GM19397 (cell line): ENCODE measurements at regions not wholly inside any gene's neighbourhood (a gene's known extent, or its start where the extent isn't known, plus 50 kb on each side); places are given as distances from the start of the nearest gene placed in this dataset.
"Not testable (repeated sequence)": the region's sequence is repeated elsewhere in the genome, so short reads cannot be mapped to it uniquely, and the experiment has no call there.

ENCODE experiments used
- ATAC-seq: cut with Tn5 transposase; IDR thresholded peaks from one replicate; pipeline ENCODE4 v1.9.1; 2021; ENCODE audit warnings: mild to moderate bottlenecking, moderate library complexity; ENCODE audit not compliant: unreplicated experiment

GRCh38 chr7:10401793-10402192, 571.9 kb upstream of the PHF14 start:
- no peak for ATAC-seq

GRCh38 chr7:10412422-10413019, 561.2 kb upstream of the PHF14 start:
- peak; percentile 72 for ATAC-seq

GRCh38 chr7:10418985-10419384, 554.7 kb upstream of the PHF14 start:
- ATAC-seq: no peak

DNA sequence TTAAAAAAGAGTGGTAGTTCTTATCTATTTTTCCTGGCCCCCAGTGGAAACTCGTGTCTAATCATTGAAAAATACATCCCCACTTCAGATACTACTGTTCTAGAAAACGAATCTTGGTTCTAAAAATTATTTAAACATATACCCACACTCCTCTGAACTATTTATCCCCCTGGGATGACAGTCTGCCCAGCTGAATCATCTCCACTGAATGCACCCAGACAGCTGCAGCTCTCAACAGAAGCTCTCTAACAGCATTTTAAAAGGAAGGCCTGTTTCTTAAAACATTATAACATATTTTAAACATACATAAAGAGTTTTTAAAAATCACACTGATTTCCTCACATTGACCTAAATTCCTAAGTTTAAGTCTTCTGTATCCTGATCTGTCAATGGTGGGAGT, 544.6 kb upstream of the PHF14 start:
- no peak for ATAC-seq

DNA sequence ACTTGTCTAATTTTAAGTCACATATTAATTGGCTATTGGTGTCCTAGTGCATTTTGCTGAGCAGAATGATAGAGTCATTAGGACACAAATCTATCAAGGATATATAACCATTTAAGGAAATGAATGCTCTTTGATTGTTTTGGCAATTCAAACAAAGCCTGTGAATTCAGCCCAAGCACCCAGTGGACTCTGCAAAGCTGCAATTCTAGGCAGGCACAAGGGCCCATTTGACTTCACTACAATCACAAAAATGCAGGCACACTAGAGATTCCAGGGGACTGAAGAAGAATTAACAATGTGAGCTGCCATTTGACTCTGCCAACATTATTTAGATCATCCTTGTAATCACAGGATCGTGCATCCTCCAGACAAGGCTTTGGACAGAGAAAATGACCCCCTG, 544.2 kb upstream of the PHF14 start:
- ATAC-seq: no peak

DNA sequence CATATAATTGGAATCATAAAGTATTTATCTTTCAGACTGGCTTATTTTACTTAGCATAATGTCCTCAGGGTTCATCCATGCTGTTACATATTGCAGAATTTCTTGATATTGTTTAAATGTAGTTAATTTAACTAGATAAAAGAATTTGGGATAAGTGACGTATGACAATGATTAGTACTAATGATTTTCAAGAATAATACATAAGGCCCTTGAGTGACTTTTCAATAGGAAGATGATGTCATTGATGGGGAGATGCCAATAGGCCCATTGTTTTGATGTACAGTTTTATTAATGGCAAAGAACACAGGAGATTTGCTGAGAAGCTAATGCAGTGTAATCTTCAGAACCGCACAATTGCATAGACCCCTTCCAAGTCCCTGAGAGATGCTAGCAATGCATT, 537.4 kb upstream of the PHF14 start:
- ATAC-seq: no peak

GRCh38 chr7:10439027-10439426, 534.6 kb upstream of the PHF14 start:
- ATAC-seq: no peak

DNA sequence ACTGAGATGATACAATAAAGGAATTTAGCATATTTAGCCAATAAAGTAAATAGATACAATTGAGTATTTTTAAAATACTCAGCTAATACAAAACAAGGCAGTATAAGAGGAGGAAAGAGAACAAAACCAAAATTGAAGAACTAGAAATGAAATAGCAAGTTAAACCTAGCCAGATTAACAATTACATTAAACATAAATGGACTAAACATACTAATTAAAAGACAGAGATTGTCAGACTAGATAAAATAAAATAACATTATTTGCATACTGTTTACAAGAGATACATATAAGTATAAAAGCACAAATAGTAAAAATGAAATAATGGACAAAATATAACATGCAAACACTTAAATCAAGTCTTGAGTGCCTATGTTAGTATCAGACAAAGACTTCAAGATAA, 517.7 kb upstream of the PHF14 start:
- ATAC-seq: no peak

DNA sequence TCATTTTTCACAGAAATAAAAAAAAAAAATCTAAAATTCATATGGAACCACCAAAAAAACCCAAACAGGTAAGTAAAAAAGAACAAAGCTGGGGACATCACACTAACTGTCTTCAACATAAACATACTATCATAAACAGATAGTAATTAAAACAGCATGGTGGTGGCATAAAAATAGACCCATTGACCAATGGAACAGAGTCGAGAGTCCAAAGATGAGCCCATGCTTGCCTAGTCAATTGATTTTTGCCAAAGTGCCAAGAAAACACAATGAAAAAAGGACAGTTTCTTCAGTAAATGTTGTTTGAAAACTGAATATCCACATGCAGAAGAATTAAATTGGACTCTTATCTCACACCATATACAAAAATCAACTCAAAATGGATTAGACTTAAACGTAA, 513.2 kb upstream of the PHF14 start:
- ATAC-seq: no peak

GRCh38 chr7:10463701-10464100, 510.0 kb upstream of the PHF14 start:
- no peak for ATAC-seq

DNA sequence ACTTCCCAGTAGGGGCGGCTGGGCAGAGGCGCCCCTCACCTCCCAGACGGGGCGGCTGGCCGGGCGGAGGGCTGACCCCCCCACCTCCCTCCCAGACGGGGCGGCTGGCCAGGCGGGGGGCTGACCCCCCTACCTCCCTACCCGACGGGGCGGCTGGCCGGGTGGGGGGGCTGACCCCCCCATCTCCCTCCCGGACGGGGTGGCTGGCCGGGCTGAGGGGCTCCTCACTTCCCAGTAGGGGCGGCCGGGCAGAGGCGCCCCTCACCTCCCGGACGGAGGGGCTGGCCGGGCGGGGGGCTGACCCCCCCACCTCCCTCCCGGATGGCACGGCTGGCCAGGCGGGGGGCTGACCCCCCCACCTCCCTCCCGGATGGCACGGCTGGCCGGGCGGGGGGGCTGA, 508.1 kb upstream of the PHF14 start:
- not testable (repeated sequence) for ATAC-seq

DNA sequence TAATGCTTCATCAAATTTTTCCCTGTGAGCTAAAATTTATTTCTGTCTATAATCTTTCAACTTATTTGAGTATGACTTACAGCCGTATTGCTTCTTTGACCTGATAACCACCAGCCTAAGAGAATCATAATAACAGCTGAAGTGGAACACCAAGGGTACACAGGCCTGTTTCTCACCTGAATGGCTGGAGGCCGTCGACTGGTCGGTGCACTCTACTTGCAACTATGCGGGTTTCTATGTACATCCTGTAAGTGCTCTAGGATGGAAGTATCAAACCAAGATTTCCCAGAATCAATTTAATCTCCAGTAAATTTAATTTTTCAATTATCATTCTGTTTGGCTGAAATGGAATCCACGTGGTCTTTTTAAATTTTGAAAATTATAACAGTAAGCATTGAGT, 504.8 kb upstream of the PHF14 start:
- no peak for ATAC-seq

GRCh38 chr7:10469476-10469875, 504.2 kb upstream of the PHF14 start:
- no peak for ATAC-seq

GRCh38 chr7:10471280-10472058, 502.2 kb upstream of the PHF14 start:
- ATAC-seq: no peak

DNA sequence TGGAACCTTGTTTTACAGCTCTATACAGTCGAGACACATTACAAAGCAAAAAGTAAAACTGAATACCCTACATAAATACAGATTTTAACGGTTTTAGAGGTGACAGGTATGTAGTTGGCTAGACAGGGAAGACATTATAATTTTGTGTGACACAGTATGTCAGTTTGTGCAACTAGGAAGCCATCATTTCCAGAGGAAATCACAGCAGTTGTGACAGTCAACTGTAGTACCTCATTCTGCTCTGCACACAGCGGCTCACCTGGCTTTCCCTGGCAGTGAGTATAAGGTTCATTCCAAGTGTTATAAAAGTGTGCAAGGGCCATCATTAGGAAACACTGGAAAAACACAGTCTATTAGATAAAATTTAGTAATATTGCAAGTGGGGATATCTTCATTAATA, 501.6 kb upstream of the PHF14 start:
- no peak for ATAC-seq

GRCh38 chr7:10473569-10473968, 500.1 kb upstream of the PHF14 start:
- ATAC-seq: no peak

- no peak for ATAC-seq
Observed at GRCh38 chr7:10474048-10474447, 499.6 kb upstream of the PHF14 start.

- no peak for ATAC-seq
Observed at GRCh38 chr7:10475940-10476641, 497.6 kb upstream of the PHF14 start.

- no peak for ATAC-seq
Observed at GRCh38 chr7:10476642-10477041, 497.0 kb upstream of the PHF14 start.

GRCh38 chr7:10483671-10484070, 490.0 kb upstream of the PHF14 start:
- ATAC-seq: no peak

- ATAC-seq: no peak
Observed at GRCh38 chr7:10484767-10485166, 488.9 kb upstream of the PHF14 start.

DNA sequence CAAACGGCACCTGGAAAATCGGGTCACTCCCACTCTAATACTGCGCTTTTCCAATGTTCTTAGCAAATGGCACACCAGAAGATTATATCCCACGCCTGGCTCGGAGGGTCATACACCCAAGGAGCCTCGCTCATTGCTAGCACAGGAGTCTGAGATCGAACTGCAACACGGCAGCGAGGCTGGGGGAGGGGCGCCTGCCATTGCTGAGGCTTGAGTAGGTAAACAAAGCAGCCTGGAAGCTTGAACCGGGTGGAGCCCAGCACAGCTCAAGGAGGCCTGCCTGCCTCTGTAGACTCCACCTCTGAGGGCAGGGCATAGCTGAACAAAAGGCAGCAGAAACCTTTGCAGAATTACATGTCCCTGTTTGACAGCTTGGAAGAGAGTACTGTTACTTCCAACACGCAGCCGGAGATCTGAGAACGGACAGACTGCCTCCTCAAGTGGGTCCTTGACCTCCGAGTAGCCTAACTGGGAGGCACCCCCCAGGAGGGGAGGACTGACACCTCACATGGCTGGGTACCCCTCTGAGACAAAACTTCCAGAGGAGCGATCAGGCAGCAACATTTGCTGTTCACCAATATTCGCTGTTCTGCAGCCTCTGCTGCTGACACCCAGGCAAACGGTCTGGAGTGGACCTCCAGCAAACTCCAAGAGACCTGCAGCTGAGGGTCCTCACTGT, 472.3 kb upstream of the PHF14 start:
- not testable (repeated sequence) for ATAC-seq
